Osteocyte (in vitro differentiated cells): ENCODE measurements at regions not wholly inside any gene's neighbourhood (a gene's known extent, or its start where the extent isn't known, plus 50 kb on each side); places are given as distances from the start of the nearest gene placed in this dataset.

Experiments used
- DNase-seq: peaks from one replicate; pipeline ENCODE4 v3.0.0; 2021; ENCODE audit warnings: mixed read lengths; ENCODE audit not compliant: unreplicated experiment; ENCODE audit errors: extremely low spot score
- H3K27ac Mint-ChIP-seq: one replicate; pipeline ENCODE4 v1.8.0; 2021; ENCODE audit warnings: mild to moderate bottlenecking, mixed read lengths; ENCODE audit not compliant: unreplicated experiment
- H3K27me3 Mint-ChIP-seq: one replicate; pipeline ENCODE4 v1.8.0; 2021; ENCODE audit warnings: mixed read lengths; ENCODE audit not compliant: unreplicated experiment
- H3K36me3 Mint-ChIP-seq: one replicate; pipeline ENCODE4 v1.8.0; 2021; ENCODE audit warnings: mixed read lengths; ENCODE audit not compliant: unreplicated experiment
- H3K4me1 Mint-ChIP-seq: one replicate; pipeline ENCODE4 v1.8.0; 2021; ENCODE audit warnings: mixed read lengths; ENCODE audit not compliant: unreplicated experiment
- H3K4me3 Mint-ChIP-seq: one replicate; pipeline ENCODE4 v1.8.0; 2021; ENCODE audit warnings: mild to moderate bottlenecking, moderate library complexity, mixed read lengths; ENCODE audit not compliant: unreplicated experiment
- H3K9me3 Mint-ChIP-seq: one replicate; pipeline ENCODE4 v1.8.0; 2021; ENCODE audit warnings: mixed read lengths; ENCODE audit not compliant: unreplicated experiment
- TF ChIP-seq, protein P1 (sequence below): fragments of 200-600 bp; sonication (generic); IDR thresholded peaks from 2 replicates; pipeline ENCODE4 v1.5.0; 2021; ENCODE audit warnings: antibody characterized with exemption, mild to moderate bottlenecking, moderate library complexity

GRCh38 chr6:166688901-166689300 lies 61.9 kb upstream of the RPS6KA2 start:
- TF ChIP-seq, protein P1, sequence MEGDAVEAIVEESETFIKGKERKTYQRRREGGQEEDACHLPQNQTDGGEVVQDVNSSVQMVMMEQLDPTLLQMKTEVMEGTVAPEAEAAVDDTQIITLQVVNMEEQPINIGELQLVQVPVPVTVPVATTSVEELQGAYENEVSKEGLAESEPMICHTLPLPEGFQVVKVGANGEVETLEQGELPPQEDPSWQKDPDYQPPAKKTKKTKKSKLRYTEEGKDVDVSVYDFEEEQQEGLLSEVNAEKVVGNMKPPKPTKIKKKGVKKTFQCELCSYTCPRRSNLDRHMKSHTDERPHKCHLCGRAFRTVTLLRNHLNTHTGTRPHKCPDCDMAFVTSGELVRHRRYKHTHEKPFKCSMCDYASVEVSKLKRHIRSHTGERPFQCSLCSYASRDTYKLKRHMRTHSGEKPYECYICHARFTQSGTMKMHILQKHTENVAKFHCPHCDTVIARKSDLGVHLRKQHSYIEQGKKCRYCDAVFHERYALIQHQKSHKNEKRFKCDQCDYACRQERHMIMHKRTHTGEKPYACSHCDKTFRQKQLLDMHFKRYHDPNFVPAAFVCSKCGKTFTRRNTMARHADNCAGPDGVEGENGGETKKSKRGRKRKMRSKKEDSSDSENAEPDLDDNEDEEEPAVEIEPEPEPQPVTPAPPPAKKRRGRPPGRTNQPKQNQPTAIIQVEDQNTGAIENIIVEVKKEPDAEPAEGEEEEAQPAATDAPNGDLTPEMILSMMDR = no peak
- H3K27ac Mint-ChIP-seq = no peak overlapping the region
- no peak for DNase-seq
- no peaks in the 10 kb centered on the region for H3K36me3 Mint-ChIP-seq
- H3K9me3 Mint-ChIP-seq = no peaks in the 10 kb centered on the region
- peaks cover 13% of the 10 kb centered on the region for H3K4me1 Mint-ChIP-seq
- no peak overlapping the region for H3K4me3 Mint-ChIP-seq
- H3K27me3 Mint-ChIP-seq = no peaks in the 10 kb centered on the region

- no peaks in the 10 kb centered on the region for H3K36me3 Mint-ChIP-seq
- no peak overlapping the region for H3K27ac Mint-ChIP-seq
- TF ChIP-seq, protein P1 = no peak
- no peak overlapping the region for H3K4me3 Mint-ChIP-seq
- H3K4me1 Mint-ChIP-seq = peaks cover 13% of the 10 kb centered on the region
- no peaks in the 10 kb centered on the region for H3K9me3 Mint-ChIP-seq
- H3K27me3 Mint-ChIP-seq = no peaks in the 10 kb centered on the region
- no peak for DNase-seq
Observed at GRCh38 chr6:166687879-166688205, 60.8 kb upstream of the RPS6KA2 start.

DNA sequence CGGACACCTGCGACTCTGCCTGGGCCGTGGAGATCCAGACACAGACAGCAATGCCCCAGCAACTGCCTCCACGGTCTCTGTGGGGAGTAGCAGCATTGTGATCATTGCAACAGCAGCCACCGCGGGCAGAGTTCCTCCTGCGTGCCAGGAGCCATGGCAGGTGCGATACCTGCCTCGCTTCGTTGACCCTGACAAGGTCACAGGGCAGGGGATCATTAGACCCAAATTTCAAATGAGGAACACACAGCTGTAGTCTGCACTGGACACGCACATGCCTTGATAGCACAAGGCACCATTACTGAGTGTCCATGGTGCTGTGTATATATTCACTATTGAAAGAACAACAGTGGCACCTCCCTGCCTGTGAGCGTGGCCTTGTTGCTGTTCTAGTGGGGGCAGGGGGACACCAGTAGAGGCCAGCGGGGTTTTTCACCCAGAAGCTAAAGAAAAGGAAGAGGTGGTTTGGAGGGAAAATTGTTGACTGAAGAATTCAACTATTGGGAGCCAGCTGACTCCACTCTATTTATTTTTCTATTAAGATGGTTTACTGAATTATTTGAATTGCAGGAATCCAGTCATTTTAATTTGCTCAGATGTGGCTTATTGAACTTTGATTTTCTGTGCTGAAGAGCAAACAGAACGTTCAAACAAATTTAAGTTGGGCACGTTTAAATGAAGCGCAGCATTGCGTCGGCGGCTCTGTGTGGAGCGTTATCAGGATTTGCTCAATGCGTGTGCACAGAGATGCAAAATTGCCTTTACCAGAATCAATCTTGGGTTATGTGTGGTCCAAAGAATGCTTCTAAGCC lies 60.2 kb upstream of the RPS6KA2 start:
- Mint-ChIP-seq H3K9me3 (no peaks in the 10 kb centered on the region), H3K27ac (no peak overlapping the region), H3K4me3 (no peak overlapping the region), H3K36me3 (no peaks in the 10 kb centered on the region), H3K4me1 (peaks cover 13% of the 10 kb centered on the region), H3K27me3 (no peaks in the 10 kb centered on the region)
- TF ChIP-seq, protein P1 = no peak
- no peak for DNase-seq

- H3K4me1 Mint-ChIP-seq = peaks cover 5% of the 10 kb centered on the region
- no peaks in the 10 kb centered on the region for H3K27me3 Mint-ChIP-seq
Observed at GRCh38 chr6:166686317-166686716, 59.3 kb upstream of the RPS6KA2 start.

GRCh38 chr6:166684866-166685265 lies 57.8 kb upstream of the RPS6KA2 start:
- Mint-ChIP-seq H3K27me3 (no peaks in the 10 kb centered on the region), H3K27ac (no peak overlapping the region), H3K9me3 (no peaks in the 10 kb centered on the region), H3K4me3 (no peak overlapping the region), H3K36me3 (no peaks in the 10 kb centered on the region), H3K4me1 (no peaks in the 10 kb centered on the region)
- TF ChIP-seq, protein P1 = no peak
- no peak for DNase-seq

More at GRCh38 chr6:166686317-166686716, 59.3 kb upstream of the RPS6KA2 start:
- no peak for DNase-seq
- TF ChIP-seq, protein P1 = no peak
- Mint-ChIP-seq H3K9me3 (no peaks in the 10 kb centered on the region), H3K36me3 (no peaks in the 10 kb centered on the region), H3K27ac (no peak overlapping the region), H3K4me3 (no peak overlapping the region)
